ENCODE measurements at regions not wholly inside any gene's neighbourhood (a gene's known extent, or its start where the extent isn't known, plus 50 kb on each side); places are given as distances from the start of the nearest gene placed in this dataset.

- Histone ChIP-seq H3K27ac (no peak overlapping the region), H3K27me3 (replicated peaks) (no peaks in the 10 kb centered on the region), H3K4me3 (ENCODE audit: low read depth, low read length) (no peak overlapping the region), H3K36me3 (replicated peaks) (no peaks in the 10 kb centered on the region)
- no peak for DNase-seq
- in situ Hi-C loops (cut with HindIII; ENCODE audit: low pct_ligation_motif_present, low sequenced_read_pairs) = no loop called here
- TF ChIP-seq, protein P1, sequence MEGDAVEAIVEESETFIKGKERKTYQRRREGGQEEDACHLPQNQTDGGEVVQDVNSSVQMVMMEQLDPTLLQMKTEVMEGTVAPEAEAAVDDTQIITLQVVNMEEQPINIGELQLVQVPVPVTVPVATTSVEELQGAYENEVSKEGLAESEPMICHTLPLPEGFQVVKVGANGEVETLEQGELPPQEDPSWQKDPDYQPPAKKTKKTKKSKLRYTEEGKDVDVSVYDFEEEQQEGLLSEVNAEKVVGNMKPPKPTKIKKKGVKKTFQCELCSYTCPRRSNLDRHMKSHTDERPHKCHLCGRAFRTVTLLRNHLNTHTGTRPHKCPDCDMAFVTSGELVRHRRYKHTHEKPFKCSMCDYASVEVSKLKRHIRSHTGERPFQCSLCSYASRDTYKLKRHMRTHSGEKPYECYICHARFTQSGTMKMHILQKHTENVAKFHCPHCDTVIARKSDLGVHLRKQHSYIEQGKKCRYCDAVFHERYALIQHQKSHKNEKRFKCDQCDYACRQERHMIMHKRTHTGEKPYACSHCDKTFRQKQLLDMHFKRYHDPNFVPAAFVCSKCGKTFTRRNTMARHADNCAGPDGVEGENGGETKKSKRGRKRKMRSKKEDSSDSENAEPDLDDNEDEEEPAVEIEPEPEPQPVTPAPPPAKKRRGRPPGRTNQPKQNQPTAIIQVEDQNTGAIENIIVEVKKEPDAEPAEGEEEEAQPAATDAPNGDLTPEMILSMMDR (IDR thresholded peaks at IDR 0.05; ENCODE audit: low read depth, low read length, missing control alignments) = no peak
Measured at GRCh38 chr14:101358320-101359125, 202.8 kb upstream of the DIO3 start.

DNA sequence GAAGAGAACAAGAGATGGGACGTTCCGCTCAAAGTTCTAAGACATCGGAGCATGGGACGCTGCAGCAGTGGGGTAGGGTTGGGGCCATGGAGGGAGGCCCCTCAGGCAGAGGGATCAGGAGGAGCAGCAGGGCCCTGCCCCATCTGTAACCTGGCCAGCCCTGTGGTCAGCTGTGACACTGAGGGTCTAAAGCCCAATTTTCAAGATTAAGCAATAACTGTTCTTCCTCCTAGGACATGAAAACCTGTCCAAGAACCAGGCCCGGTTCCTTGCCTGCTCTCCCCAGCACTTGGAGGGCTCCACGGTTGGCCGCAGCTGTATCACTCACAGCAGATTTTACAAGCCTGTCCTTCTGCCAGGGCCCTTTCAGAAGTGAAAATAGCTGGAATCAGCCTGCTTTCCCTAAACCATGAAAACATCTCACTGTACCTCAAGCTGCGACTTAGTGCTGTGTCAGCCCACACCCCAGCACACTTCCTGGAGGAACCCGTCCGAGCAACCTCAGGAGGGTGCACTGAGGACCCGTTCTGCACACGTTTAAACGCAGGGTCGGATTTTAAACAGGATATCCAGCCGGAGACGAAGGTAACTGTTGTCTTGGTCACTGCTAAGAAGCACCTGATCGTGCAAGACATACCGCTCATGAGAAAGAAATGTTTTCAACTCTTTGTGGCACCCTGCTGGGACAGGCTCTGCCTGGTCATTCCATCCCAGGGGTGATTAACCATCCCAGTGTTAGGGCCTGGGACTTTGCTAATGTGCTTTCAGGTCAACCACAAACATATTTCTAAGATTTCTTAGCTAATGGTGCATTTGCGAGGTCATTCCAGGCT lies 201.9 kb upstream of the DIO3 start:
- in situ Hi-C loops (cut with HindIII; ENCODE audit: low pct_ligation_motif_present, low sequenced_read_pairs) = no loop called here
- Histone ChIP-seq H3K27me3 (replicated peaks) (no peaks in the 10 kb centered on the region), H3K4me3 (ENCODE audit: low read depth, low read length) (no peak overlapping the region)

DNA sequence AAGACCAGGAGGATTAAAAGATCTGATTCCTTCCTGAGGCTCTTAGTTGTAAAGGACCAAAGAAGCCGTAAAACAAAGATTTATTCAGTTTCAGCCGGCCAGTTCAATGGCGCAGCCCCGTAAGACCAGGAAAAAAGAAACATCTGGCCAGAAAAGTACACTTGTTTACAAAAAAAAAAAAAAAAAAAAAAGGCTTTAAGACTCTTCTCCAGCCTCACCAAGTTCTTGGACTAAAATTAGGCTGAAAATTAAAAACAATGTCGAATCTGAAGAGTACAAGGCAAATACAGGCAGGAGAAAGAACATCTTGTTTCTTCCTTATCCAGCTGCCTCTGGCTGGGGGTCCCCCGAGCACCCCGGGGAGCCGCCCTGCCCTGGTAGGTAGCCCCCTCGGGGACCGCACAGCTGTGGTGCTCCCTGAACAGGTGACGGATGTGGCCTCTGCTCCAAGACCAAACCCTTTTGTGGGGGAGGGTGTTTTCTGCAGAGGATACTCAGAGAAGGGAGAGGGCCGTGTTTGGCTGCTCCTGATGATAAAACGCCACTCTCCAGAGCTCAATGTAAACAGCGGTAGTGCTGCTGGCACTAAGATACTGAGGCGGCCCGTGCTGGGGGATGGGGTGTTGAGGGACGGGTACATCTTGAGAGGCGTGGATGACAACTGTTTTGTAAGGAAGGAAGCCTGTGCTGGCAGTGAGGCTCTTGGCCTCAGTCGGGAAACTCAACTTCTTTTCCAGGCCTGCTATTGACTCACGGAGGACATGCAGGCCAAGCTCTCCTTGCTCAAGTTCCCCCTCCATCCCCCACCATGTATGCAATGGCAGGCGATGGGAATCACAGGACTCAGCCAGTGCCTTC lies 201.0 kb upstream of the DIO3 start:
- in situ Hi-C loops (cut with HindIII; ENCODE audit: low pct_ligation_motif_present, low sequenced_read_pairs) = no loop called here
- H3K36me3 ChIP-seq (replicated peaks) = no peaks in the 10 kb centered on the region
- H3K27ac ChIP-seq = no peak overlapping the region
- H3K27me3 ChIP-seq (replicated peaks) = no peaks in the 10 kb centered on the region
- H3K4me3 ChIP-seq (ENCODE audit: low read depth, low read length) = no peak overlapping the region
- TF ChIP-seq, protein P1 (IDR thresholded peaks at IDR 0.05; ENCODE audit: low read depth, low read length, missing control alignments) = no peak
- DNase-seq = no peak

More for the DNA sequence above, 201.9 kb upstream of the DIO3 start:
- TF ChIP-seq, protein P1 (IDR thresholded peaks at IDR 0.05; ENCODE audit: low read depth, low read length, missing control alignments) = no peak
- Histone ChIP-seq H3K36me3 (replicated peaks) (no peaks in the 10 kb centered on the region), H3K27ac (no peak overlapping the region)
- DNase-seq = no peak

GRCh38 chr14:101361044-101361443 lies 200.3 kb upstream of the DIO3 start:
- Histone ChIP-seq H3K27me3 (replicated peaks) (no peaks in the 10 kb centered on the region), H3K27ac (no peak overlapping the region), H3K36me3 (replicated peaks) (no peaks in the 10 kb centered on the region), H3K4me3 (ENCODE audit: low read depth, low read length) (no peak overlapping the region)
- DNase-seq = no peak
- TF ChIP-seq, protein P1 (IDR thresholded peaks at IDR 0.05; ENCODE audit: low read depth, low read length, missing control alignments) = no peak
- in situ Hi-C loops (cut with HindIII; ENCODE audit: low pct_ligation_motif_present, low sequenced_read_pairs) = no loop called here

DNA sequence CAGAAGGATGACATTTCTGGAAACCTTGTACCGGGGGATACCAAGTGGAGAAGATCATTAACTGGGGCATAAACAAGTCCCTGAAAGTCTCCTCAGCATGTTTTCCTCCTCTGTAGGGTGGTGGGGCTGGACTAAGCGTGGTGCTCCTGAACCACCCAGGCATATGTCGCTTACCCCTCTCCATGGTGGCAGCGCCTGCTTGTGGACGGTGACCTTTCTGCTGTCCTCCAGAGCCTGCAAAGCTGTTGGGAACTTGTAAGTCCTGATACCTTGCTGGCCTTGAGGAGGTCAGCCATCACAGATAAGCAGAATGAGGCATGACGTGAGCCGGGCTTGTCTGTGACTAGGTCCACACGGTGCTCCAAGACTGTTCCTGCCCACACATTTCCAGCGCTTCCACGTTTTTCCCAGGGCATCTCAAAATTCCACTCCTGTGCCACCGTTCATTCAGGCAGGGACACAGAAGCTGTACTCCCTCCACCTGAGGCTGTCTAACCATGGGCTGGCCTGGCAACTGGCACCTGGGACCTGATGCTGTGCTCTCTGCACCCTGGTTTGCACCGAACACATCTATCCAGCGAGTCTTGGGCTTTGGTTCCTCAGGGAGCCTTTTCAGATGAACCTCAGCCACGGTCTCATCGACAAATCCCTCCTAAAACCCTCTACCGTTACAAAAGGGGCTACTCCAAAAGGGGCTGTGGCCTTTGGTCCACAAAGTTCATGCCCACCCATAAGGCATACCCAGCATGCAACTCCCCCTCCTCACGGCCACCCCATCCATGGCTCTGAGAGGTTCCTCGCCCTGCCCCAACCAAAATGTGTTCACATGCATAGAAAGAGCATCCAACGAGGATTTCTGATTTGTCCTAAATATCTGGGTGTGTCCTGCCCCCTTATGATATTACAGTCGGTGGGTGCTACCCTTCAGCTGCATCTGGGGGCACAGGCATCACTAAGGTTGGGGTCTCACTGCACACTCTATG lies 199.6 kb upstream of the DIO3 start:
- Histone ChIP-seq H3K4me3 (ENCODE audit: low read depth, low read length) (no peak overlapping the region), H3K27me3 (replicated peaks) (no peaks in the 10 kb centered on the region), H3K27ac (no peak overlapping the region), H3K36me3 (replicated peaks) (no peaks in the 10 kb centered on the region)
- in situ Hi-C loops (cut with HindIII; ENCODE audit: low pct_ligation_motif_present, low sequenced_read_pairs) = no loop called here
- TF ChIP-seq, protein P1 (IDR thresholded peaks at IDR 0.05; ENCODE audit: low read depth, low read length, missing control alignments) = no peak
- DNase-seq = no peak

All from brain microvascular endothelial cell (primary cell).